PC-3 (cell line): ENCODE measurements at regions not wholly inside any gene's neighbourhood (a gene's known extent, or its start where the extent isn't known, plus 50 kb on each side); places are given as distances from the start of the nearest gene placed in this dataset.

Experiments used
- CTCF ChIP-seq: fragments of 300-600 bp; sonication (generic); conservative IDR thresholded peaks from 2 replicates; pipeline ENCODE4 v1.5.1; 2017; ENCODE audit warnings: antibody characterized with exemption, low read depth, mild to moderate bottlenecking, low read length
- EZH2 ChIP-seq: fragments of 300-600 bp; sonication (generic); IDR thresholded peaks from one replicate; pipeline ENCODE4 v1.6.1; 2017; ENCODE audit warnings: antibody characterized with exemption, mild to moderate bottlenecking, low read length; ENCODE audit not compliant: unreplicated experiment

GRCh38 chr1:30599721-30600120, 123.7 kb downstream of the MATN1 start:
- no peak for TF ChIP-seq CTCF
- no peak for TF ChIP-seq EZH2
